ENCODE measurements at regions not wholly inside any gene's neighbourhood (a gene's known extent, or its start where the extent isn't known, plus 50 kb on each side); places are given as distances from the start of the nearest gene placed in this dataset.

DNA sequence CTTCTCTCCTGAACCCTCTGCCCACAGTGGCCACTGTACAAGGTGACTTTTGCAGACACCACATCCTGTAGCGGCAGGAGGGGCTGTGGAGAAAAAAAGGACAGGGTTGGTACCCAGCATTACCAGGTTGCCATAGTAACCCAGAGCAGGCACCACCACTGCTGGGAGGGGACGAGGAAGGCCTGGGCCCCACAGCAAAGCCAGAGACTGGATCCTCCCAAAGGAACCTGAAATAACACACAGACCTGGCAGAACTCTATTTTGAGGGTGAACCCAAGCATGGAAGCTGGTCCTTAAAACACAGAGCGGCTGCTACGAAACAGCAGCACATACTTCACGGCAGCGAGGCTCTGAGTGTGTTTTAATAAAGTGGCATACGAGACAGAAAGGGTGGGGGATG is 380.6 kb downstream of the CTTN start:
- DNase-seq, result no peak

DNA sequence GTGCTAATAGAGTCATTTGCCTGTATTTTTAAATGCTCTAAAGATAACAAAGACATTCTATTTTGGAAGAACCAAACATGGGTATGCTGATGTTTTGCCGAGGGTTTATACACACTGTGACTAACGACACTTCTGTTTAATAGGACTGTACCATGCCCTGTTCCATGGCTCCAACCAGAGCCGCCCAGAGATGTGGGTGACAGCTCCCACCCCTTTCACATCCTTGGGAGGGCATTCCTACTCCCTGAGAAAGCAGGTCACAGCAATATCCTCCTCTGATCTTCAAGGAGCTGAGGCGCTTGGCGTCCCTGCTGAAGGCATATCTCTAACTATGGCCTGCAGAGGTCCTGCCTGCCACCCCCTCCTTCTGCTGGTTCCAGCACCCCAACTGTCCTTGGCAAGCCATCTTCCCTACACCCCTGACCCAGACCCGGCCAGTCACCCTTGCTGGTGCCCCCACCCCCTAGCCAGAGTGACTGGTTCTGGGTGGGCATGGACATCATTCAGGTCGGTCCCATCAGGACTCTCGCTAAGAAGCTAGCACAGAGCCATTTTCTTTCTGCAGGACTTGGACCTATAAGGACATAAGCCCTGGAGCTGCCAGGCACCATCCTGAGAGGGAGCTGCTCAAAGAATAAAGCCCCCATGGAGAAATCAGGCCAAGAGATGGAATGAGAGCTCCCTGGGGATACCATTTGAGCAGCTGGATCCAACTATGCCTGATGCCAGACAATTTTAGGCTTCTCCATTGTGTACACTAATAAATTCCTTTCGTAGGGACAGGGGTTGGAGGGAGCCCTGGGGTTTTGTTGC is 381.3 kb downstream of the CTTN start:
- DNase-seq, result no peak

DNA sequence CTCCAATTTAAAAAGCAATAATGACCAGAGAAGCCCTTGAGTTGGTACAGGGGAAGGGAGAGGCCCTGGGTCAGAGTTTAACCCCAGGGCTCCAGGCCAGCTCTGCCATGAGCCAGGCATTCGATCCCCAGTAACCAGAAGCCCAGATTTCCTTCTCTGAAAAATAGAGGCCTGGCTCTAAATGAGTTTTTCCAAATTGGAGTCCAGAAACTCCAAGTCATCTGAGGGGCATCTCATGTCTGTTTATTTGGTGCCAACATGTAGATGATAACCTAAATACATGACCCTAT is 381.9 kb downstream of the CTTN start:
- no peak for DNase-seq

DNA sequence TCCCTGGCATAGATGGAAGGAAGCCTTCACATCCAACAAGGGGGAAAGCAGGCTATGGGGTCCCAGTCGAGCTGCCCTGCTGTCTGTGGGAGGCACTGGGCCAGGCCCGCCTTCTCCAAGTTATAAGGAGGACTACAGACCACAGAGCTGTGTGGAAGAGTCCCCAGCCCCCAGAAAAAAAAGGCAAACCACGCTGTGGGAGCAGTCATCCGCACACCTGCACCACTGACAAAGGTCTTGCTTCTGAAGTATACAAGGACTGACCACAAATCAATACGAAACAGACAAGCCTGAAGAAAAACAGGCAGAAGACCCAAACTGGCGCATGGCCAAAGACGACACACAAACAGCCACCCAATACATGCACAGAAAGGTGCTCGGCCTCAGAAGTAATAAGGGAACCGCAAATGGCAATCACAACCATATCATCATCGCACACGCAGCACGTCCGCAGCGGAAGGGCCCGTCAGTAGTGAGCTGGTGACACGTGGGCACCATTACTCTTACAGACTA is 384.1 kb downstream of the CTTN start:
- no peak for DNase-seq

DNA sequence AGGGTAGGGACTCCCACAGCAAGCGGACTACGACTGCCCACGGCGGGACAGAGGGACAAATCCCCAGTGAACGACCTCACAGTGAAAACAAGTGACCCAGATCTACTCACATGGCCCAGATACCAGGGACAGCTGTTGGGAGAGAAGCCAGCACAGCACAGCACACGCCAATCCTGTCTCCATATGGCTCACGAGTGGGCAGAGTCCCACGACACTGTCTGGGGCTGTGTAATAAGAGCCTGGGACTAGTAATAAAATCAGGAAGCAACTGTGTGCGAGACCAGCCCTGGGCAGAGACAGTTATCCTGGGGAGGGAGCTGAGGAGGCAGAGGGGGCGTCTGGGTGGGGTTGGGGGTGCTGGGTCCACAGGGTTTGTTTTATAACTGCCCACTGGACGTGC is 385.0 kb downstream of the CTTN start:
- DNase-seq, result no peak

DNA sequence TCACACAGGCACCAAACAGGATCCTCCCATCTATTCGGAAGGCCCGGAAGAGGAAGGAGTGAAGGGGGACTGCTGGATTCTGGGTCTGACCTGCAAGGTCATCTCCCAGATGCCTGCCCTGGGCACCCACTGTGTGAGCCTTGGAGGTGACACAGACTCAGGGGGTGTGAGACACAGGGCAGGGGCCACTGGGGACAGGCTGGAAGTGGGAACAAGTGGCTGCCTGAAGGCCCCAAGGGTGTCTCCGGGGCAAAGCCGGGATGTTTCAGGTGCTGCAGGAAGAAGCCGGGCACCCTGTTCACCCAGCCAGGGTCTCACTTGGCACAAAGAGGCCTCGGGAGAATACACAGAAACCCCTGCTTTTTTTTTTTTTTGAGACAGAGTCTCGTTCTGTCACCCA is 385.5 kb downstream of the CTTN start:
- no peak for DNase-seq

DNA sequence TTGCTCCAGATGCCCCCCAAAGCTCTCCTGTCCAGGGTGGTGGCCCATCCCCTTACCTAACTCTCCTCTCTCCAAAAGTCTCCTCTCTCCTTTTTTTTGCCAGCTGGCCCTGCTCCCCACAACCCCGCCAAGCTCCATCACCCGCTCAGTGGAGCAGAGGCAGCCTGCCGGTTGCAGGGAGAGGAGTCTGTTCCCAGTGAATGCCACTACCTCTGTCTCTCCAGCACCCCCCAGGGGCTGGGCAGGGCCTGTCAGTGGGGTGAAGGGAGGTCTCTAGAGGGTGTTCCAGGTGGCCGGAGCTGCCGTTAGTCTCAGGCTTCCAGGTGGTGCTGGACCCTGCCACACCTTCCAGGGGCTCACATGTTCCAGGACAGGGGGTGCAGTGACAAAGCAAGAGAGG is 387.0 kb downstream of the CTTN start:
- no peak for DNase-seq

DNA sequence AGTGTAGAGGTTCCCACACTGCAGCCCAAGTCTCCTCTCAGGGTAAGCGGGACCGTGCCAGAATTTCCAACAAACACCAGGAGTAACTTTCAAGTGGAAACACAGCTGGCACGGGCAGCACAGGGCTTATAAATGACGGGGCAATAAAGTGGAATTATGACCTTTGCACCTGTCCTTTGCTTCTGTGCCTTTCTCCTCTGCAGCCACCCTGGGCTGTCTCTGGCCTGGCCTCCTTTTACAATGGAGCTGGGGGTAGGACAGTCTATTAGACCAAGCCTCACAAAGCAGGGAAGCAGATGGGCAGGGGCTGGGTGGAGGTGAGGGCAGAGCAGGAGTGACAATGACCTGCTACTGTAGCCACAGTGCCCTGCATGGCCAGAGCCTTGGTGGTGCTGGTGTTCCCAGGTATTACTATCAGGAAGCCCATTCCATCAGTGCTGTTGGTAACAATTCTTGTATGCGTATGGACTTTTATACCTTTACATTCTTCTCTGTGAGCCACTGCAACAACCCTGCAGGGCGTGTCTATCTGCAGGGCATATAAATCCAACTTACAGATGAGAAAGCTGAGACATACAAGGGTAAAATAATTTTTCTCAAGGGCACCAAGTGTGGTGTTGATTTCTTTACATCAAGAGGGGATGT is 387.8 kb downstream of the CTTN start:
- no peak for DNase-seq

DNA sequence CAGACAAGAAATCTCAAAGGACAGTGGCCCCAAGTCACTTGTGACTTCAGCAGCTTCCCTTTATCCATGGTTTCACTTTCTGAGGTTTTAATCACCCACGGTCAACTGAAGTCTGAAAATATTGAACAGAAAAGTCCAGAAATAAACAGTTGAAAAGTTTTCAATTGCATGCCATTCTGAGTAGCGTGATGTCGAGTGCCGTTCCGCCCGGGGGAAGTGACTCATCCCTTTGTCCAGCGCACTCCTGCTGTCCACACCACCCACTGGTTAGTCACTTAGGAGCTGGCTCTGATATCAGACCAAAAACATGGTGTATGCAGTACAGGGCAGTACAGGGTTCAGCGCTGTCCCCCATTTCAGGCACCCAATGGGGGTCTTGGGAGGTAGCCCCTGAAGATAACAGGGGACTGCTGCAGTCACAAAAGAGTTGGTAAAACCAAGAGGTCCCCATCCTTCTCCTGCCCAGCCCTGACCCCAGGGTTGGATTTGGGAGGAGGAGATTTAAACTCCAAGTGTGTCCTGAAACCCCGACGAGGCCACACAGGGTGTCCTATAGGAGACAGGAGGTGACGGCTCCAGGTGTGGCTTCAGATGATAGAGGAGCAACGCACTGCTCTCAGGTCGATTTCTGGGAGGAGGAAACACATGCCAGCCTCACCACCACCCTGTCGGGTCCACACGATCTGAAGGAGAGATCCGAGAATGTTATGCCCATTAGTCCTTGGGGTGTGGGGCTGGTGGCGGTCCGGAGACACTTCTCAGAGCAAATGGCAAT is 390.1 kb downstream of the CTTN start:
- no peak for DNase-seq

GRCh38 chr11:70790671-70791300 is 392.5 kb downstream of the CTTN start:
- no peak for DNase-seq

GRCh38 chr11:70796648-70797227 is 398.4 kb downstream of the CTTN start:
- no peak for DNase-seq

- no peak for DNase-seq
These were observed 400.0 kb downstream of the CTTN start for GRCh38 chr11:70798296-70798695.

DNA sequence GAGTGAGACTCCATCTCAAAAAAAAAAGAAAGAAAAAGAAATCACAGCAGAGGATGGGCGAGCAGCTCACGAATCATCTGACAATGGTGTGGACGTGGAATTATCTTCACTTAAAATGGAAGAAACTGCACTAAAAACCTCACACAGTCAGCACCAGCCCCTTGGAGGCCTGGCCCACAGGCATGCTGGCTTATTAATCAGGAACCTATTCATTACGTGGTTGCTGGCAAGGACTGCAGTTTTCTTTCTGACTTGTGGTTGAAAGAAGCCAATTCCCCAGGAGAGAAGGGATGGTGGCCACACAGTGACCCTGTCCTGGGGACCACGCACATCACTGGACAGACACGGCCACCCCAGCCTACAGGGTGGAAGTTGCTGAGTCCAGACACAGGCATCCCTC is 401.1 kb downstream of the CTTN start:
- no peak for DNase-seq

DNA sequence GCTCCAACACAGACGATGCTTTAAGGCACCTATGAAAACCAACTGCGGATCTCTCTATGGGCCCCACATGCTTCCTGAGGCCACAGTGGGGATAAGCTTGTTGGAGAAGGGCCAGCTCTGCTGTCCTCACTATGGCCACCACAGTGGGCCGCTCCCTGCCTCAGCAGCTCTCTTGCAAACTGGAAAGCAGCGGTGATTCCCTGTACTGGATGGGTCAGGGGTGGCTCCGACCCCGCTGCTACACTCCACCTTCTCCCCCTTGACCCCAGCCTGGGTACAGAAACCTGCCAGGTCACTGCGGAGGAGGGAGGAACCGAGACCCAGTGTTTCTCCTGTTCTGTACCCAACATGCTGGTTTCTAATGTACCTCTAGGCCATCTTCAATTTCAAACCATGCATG is 403.9 kb downstream of the CTTN start:
- no peak for DNase-seq

- no peak for DNase-seq
These were observed 406.0 kb downstream of the CTTN start for GRCh38 chr11:70804139-70804837.

DNA sequence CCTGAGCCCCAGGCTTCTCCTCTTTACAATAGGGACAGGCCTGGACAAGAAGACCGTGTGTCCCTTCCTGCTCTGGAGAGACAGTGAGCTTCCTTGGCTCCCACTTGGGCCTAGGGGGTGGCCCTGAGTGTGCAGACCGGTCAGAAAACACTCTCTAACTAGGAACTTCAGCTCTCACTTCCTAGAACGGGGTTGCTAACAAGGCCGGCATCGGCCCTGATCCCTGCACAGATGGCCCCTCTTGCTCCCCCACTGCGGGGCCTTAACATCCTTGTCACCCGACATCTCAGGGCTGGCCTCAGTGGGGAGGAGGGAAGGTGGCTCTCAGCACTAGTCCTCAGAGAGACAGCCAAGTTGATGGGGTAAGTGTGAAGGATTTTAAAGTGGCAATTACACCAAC is 406.9 kb downstream of the CTTN start:
- DNase-seq, result no peak

DNA sequence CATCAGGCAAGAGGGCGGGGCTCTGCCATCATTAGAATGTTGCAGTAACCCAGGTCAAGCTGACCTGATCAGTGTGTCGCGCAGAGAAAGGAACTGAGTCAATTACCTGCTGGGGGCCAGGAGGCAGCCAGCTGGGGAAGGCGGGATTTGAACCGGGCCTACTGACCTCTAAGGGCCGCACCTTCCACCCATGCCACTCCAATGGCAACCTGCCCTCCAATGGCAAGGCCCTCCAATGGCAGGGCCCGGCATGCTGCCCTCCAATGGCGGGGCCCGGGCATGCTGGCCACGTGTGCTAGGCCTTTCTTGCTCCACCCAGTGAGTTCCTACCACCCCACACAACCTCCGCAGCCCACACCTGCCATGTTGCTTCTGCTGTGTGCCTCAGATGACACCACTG is 407.6 kb downstream of the CTTN start:
- no peak for DNase-seq

- DNase-seq, result no peak
These were observed 408.3 kb downstream of the CTTN start for GRCh38 chr11:70806461-70807194.

DNA sequence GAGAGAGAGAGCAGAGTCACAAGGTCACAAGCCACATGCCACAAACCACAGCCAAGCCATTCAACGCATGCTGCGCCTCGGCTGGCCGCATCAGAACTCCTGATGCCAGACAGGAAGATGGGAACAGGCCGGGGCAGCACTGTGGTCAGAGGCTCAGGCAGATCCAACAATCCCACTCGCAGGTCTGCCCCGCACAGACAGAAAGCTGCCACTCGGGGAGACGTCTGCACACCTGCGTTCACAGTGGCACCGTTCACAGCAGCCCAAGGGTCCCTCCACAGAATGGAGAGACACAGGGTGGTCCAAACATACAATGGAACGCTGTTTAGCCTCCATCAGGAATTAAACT is 408.8 kb downstream of the CTTN start:
- no peak for DNase-seq

GRCh38 chr11:70808686-70809375 is 410.5 kb downstream of the CTTN start:
- DNase-seq, result no peak

DNA sequence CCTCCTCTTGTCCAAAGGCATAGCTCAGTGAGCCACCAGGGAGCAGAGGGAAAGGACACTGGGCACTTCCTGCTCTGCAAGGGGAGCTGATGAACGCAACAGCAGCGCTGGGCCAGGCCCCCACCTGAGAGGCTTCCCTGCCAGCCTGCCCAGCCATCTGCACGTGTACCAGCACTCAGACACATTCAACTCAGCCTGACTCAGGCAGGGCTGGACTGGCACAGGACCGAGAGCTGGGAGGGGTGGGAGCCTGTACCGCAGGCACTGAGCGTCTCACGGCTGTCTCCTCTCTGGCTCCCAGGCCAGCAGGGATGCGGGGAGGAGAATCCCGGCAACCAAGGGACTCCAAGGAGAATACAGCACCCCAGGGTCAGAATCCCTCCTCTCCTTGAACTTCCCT is 411.8 kb downstream of the CTTN start:
- DNase-seq, result no peak

Data from stimulated activated CD4-positive, alpha-beta T cell treated with anti-CD3 and anti-CD28 coated beads, Interleukin-15, amount 100 ng/mL, for 24 hours (primary cell).